ENCODE measurements at regions not wholly inside any gene's neighbourhood (a gene's known extent, or its start where the extent isn't known, plus 50 kb on each side); places are given as distances from the start of the nearest gene placed in this dataset.

- no peak for TF ChIP-seq ZNF565 (CRISPR knock-in tag; conservative IDR thresholded peaks at IDR 0.05; ENCODE audit: low read depth)
- no peak for TF ChIP-seq RARB (CRISPR knock-in tag; IDR thresholded peaks at IDR 0.05)
- no peak for TF ChIP-seq PATZ1 (CRISPR knock-in tag; IDR thresholded peaks at IDR 0.05; ENCODE audit: borderline replicate concordance)
- TF ChIP-seq BACH2 (CRISPR knock-in tag; IDR thresholded peaks at IDR 0.05; ENCODE audit: borderline replicate concordance) = no peak
- TF ChIP-seq CSRNP3 (CRISPR knock-in tag; IDR thresholded peaks at IDR 0.05) = no peak
- TF ChIP-seq GLIS3 (CRISPR knock-in tag; IDR thresholded peaks at IDR 0.05) = no peak
Observed at GRCh38 chr3:70736009-70736408, 423.6 kb upstream of the MDFIC2 start.
